GM23338 (cell line): ENCODE measurements at regions not wholly inside any gene's neighbourhood (a gene's known extent, or its start where the extent isn't known, plus 50 kb on each side); places are given as distances from the start of the nearest gene placed in this dataset.

Experiments
- ATAC-seq: fragments of 200-7000 bp; cut with Tn5 transposase; 3 replicates; pipeline ENCODE4 v1.9.1; 2020
- DNase-seq: peaks from one replicate; pipeline ENCODE4 v3.0.0-alpha.2; 2015; ENCODE audit warnings: low spot score
- H2AFZ ChIP-seq: fragments of 200-600 bp; sonication (generic); 2 replicates; pipeline ENCODE4 v1.8.0; 2016; ENCODE audit warnings: antibody characterized with exemption, mild to moderate bottlenecking, moderate library complexity
- H3F3A ChIP-seq: fragments of 200-600 bp; sonication (generic); replicated peaks from 2 replicates; pipeline ENCODE4 v1.8.0; 2017; ENCODE audit warnings: antibody characterized with exemption, mixed run types, low read depth
- H3K27ac ChIP-seq: fragments of 200-600 bp; sonication (generic); 2 replicates; pipeline ENCODE4 v1.6.1; 2016; ENCODE audit warnings: low read depth
- H3K27me3 ChIP-seq: fragments of 200-600 bp; sonication (generic); 2 replicates; pipeline ENCODE4 v1.8.0; 2016; ENCODE audit warnings: mild to moderate bottlenecking, mixed run types, moderate library complexity; ENCODE audit not compliant: insufficient read depth
- H3K36me3 ChIP-seq: fragments of 200-600 bp; sonication (generic); 2 replicates; pipeline ENCODE4 v1.8.0; 2016; ENCODE audit warnings: mild to moderate bottlenecking; ENCODE audit not compliant: insufficient read depth
- H3K4me1 ChIP-seq: fragments of 200-600 bp; sonication (generic); 2 replicates; pipeline ENCODE4 v1.8.0; 2016; ENCODE audit warnings: mild to moderate bottlenecking, moderate library complexity; ENCODE audit not compliant: insufficient read depth
- H3K4me2 ChIP-seq: fragments of 200-600 bp; sonication (generic); 2 replicates; pipeline ENCODE4 v1.7.1; 2017; ENCODE audit warnings: mixed run types
- H3K4me3 ChIP-seq: fragments of 200-600 bp; sonication (generic); 2 replicates; pipeline ENCODE4 v1.6.1; 2016; ENCODE audit warnings: mixed run types
- H3K79me2 ChIP-seq: fragments of 200-600 bp; sonication (generic); replicated peaks from 2 replicates; pipeline ENCODE4 v1.8.0; 2017; ENCODE audit warnings: mild to moderate bottlenecking; ENCODE audit not compliant: insufficient read depth
- H3K9me2 ChIP-seq: fragments of 200-600 bp; sonication (generic); 2 replicates; pipeline ENCODE4 v1.8.0; 2017; ENCODE audit not compliant: insufficient read depth
- H4K20me1 ChIP-seq: fragments of 200-600 bp; sonication (generic); replicated peaks from 2 replicates; pipeline ENCODE4 v1.8.0; 2017; ENCODE audit warnings: mild to moderate bottlenecking; ENCODE audit not compliant: insufficient read depth
- H3K27ac Mint-ChIP-seq: 2 replicates; pipeline ENCODE4 v1.8.0; 2020; ENCODE audit warnings: inconsistent platforms, mild to moderate bottlenecking, moderate library complexity, mixed read lengths
- H3K27me3 Mint-ChIP-seq: 3 replicates; pipeline ENCODE4 v1.8.0; 2022; ENCODE audit warnings: low read depth, mild to moderate bottlenecking, moderate library complexity, mixed read lengths, inconsistent platforms; ENCODE audit not compliant: insufficient read depth, poor library complexity
- H3K36me3 Mint-ChIP-seq: 3 replicates; pipeline ENCODE4 v1.8.0; 2021; ENCODE audit warnings: low read depth, mild to moderate bottlenecking, inconsistent platforms, moderate library complexity, mixed read lengths
- H3K4me1 Mint-ChIP-seq: 3 replicates; pipeline ENCODE4 v1.8.0; 2020; ENCODE audit warnings: mild to moderate bottlenecking, inconsistent platforms, mixed read lengths
- H3K4me3 Mint-ChIP-seq: 3 replicates; pipeline ENCODE4 v1.8.0; 2021; ENCODE audit warnings: moderate library complexity, mild to moderate bottlenecking, inconsistent platforms, mixed read lengths
- H3K9me3 Mint-ChIP-seq: 3 replicates; pipeline ENCODE4 v1.8.0; 2020; ENCODE audit warnings: moderate library complexity, mild to moderate bottlenecking, inconsistent platforms, mixed read lengths
- CREB1 ChIP-seq: fragments of 250-450 bp; sonication (Bioruptor Pico); IDR thresholded peaks from 2 replicates; pipeline ENCODE4 v1.5.0; 2020; ENCODE audit warnings: low read depth, mild to moderate bottlenecking, moderate library complexity
- CTCF ChIP-seq, 2 experiments: fragments of 200-600 bp in 1 of 2; sonication (generic) in 1 of 2; conservative IDR thresholded peaks; 2 replicates each; pipeline versions ENCODE4 v1.5.1 to v1.6.1; 2016 to 2017; ENCODE audit warnings: antibody characterized with exemption in 2 of 2, low read depth in 2 of 2, mild to moderate bottlenecking in 2 of 2, moderate library complexity in 1 of 2
- ETS1 ChIP-seq: IDR thresholded peaks from 2 replicates; pipeline ENCODE4 v1.6.1; 2016; ENCODE audit warnings: antibody characterized with exemption
- EZH2 ChIP-seq: fragments of 200-600 bp; sonication (generic); IDR thresholded peaks from one replicate; pipeline ENCODE4 v1.8.0; 2017; ENCODE audit warnings: antibody characterized with exemption, mild to moderate bottlenecking, low read depth; ENCODE audit not compliant: unreplicated experiment
- EZH2phosphoT487 ChIP-seq: fragments of 200-600 bp; sonication (generic); IDR thresholded peaks from one replicate; pipeline ENCODE4 v1.8.1; 2018; ENCODE audit warnings: antibody characterized with exemption; ENCODE audit not compliant: unreplicated experiment
- JUNB ChIP-seq: IDR thresholded peaks from one replicate; pipeline ENCODE4 v1.6.1; 2016; ENCODE audit warnings: antibody characterized with exemption; ENCODE audit not compliant: unreplicated experiment
- POLR2AphosphoS5 ChIP-seq: IDR thresholded peaks from 2 replicates; pipeline ENCODE4 v1.6.1; 2016; ENCODE audit warnings: antibody characterized with exemption, low read depth
- STAT1 ChIP-seq: IDR thresholded peaks from one replicate; pipeline ENCODE4 v1.6.1; 2016; ENCODE audit warnings: antibody characterized with exemption; ENCODE audit not compliant: unreplicated experiment
- ZNF114 ChIP-seq: fragments of 250-450 bp; sonication (Bioruptor Pico); IDR thresholded peaks from 2 replicates; pipeline ENCODE4 v1.5.0; 2020; ENCODE audit warnings: mild to moderate bottlenecking, moderate library complexity
- ZNF331 ChIP-seq: fragments of 250-450 bp; sonication (Bioruptor Pico); IDR thresholded peaks from 2 replicates; pipeline ENCODE4 v1.5.0; 2020; ENCODE audit warnings: low read depth, mild to moderate bottlenecking, moderate library complexity
- ZNF462 ChIP-seq: fragments of 250-450 bp; sonication (Bioruptor Pico); IDR thresholded peaks from 2 replicates; pipeline ENCODE4 v1.5.0; 2020; ENCODE audit warnings: mild to moderate bottlenecking, moderate library complexity

GRCh38 chr9:115637661-115638060, 515.9 kb upstream of the PAPPA start (continued):
- no peak for TF ChIP-seq ZNF462 (CRISPR knock-in tag)

- no peak overlapping the region for H3K4me2 ChIP-seq
- no peaks in the 10 kb centered on the region for H3K4me1 Mint-ChIP-seq
- H4K20me1 ChIP-seq, result no peaks in the 10 kb centered on the region; the same call in 1 of the 2 replicates
- H3K9me2 ChIP-seq, result no peaks in the 10 kb centered on the region
- H3K27ac Mint-ChIP-seq, result no peak overlapping the region
- H3K4me1 ChIP-seq, result no peaks in the 10 kb centered on the region; the same call in 1 of the 2 replicates
- DNase-seq (no peak), ATAC-seq (no peak)
- H3F3A ChIP-seq, result no peaks in the 10 kb centered on the region
- no peaks in the 10 kb centered on the region for H3K79me2 ChIP-seq
- TF ChIP-seq ETS1, result no peak
- TF ChIP-seq STAT1, result no peak
- TF ChIP-seq EZH2, result no peak
- no peak for TF ChIP-seq EZH2phosphoT487
- TF ChIP-seq CREB1 (CRISPR knock-in tag), result no peak
- TF ChIP-seq JUNB, result no peak
- TF ChIP-seq ZNF331 (CRISPR knock-in tag), result no peak
- TF ChIP-seq ZNF114 (CRISPR knock-in tag), result no peak
- TF ChIP-seq POLR2AphosphoS5, result no peak
- TF ChIP-seq CTCF (conservative IDR thresholded peaks at IDR 0.05; ENCODE audit: low read depth in 2 of 2), result no peak
- H3K36me3 Mint-ChIP-seq, result no peaks in the 10 kb centered on the region
- no peaks in the 10 kb centered on the region for H3K36me3 ChIP-seq
- no peak overlapping the region for H3K4me3 Mint-ChIP-seq
- H3K27ac ChIP-seq, result no peak overlapping the region
- no peak overlapping the region for H2AFZ ChIP-seq
- no peak overlapping the region for H3K4me3 ChIP-seq
- no peaks in the 10 kb centered on the region for H3K27me3 ChIP-seq
- H3K9me3 Mint-ChIP-seq, result no peaks in the 10 kb centered on the region
- H3K27me3 Mint-ChIP-seq, result no peaks in the 10 kb centered on the region
Measured at GRCh38 chr9:115640887-115641286, 512.7 kb upstream of the PAPPA start.
